ENCODE measurements at regions not wholly inside any gene's neighbourhood (a gene's known extent, or its start where the extent isn't known, plus 50 kb on each side); places are given as distances from the start of the nearest gene placed in this dataset.

GRCh38 chr5:146254223-146254622 lies 50.8 kb downstream of the RBM27 start:
- Histone ChIP-seq H3K36me3 (ENCODE audit: insufficient read depth, low read length) (peaks cover 82% of the 10 kb centered on the region), H3K27me3 (ENCODE audit: insufficient read depth, low read length) (no peaks in the 10 kb centered on the region), H3K4me3 (ENCODE audit: low read length) (no peak overlapping the region), H3K9ac (ENCODE audit: low read depth, low read length) (no peak overlapping the region), H3K4me1 (ENCODE audit: insufficient read depth, low read length) (no peaks in the 10 kb centered on the region), H3K27ac (ENCODE audit: low read depth, low read length) (no peak overlapping the region), H3K9me3 (ENCODE audit: insufficient read depth, low read depth, low read length) (no peaks in the 10 kb centered on the region)
- WGBS: 83% methylated on average over 1 of the region's 1 CpG

- H3K27ac ChIP-seq (ENCODE audit: low read depth, low read length): no peak overlapping the region
Observed at GRCh38 chr5:146273109-146273508, 65.5 kb upstream of the POU4F3 start.

GRCh38 chr5:146283344-146283761 lies 55.3 kb upstream of the POU4F3 start:
- H3K4me1 ChIP-seq (ENCODE audit: insufficient read depth, low read length): no peaks in the 10 kb centered on the region
- no peak overlapping the region for H3K4me3 ChIP-seq (ENCODE audit: low read length)
- H3K9me3 ChIP-seq (ENCODE audit: insufficient read depth, low read depth, low read length): no peaks in the 10 kb centered on the region
- no peak overlapping the region for H3K27ac ChIP-seq (ENCODE audit: low read depth, low read length)
- no peaks in the 10 kb centered on the region for H3K27me3 ChIP-seq (ENCODE audit: insufficient read depth, low read length)
- WGBS: 96% methylated on average over 4 of the region's 4 CpGs
- no peak overlapping the region for H3K9ac ChIP-seq (ENCODE audit: low read depth, low read length)
- peaks cover 96% of the 10 kb centered on the region for H3K36me3 ChIP-seq (ENCODE audit: insufficient read depth, low read length)

More at GRCh38 chr5:146273109-146273508, 65.5 kb upstream of the POU4F3 start:
- Histone ChIP-seq H3K9ac (ENCODE audit: low read depth, low read length) (no peak overlapping the region), H3K36me3 (ENCODE audit: insufficient read depth, low read length) (peaks cover 95% of the 10 kb centered on the region), H3K27me3 (ENCODE audit: insufficient read depth, low read length) (no peaks in the 10 kb centered on the region), H3K4me3 (ENCODE audit: low read length) (no peak overlapping the region), H3K9me3 (ENCODE audit: insufficient read depth, low read depth, low read length) (no peaks in the 10 kb centered on the region), H3K4me1 (ENCODE audit: insufficient read depth, low read length) (no peaks in the 10 kb centered on the region)

- Histone ChIP-seq H3K4me1 (ENCODE audit: insufficient read depth, low read length) (no peaks in the 10 kb centered on the region), H3K27ac (ENCODE audit: low read depth, low read length) (no peak overlapping the region)
- WGBS: 96% methylated on average over 1 of the region's 1 CpG
Observed at GRCh38 chr5:146284016-146284415, 54.6 kb upstream of the POU4F3 start.

More at GRCh38 chr5:146284016-146284415, 54.6 kb upstream of the POU4F3 start:
- Histone ChIP-seq H3K4me3 (ENCODE audit: low read length) (no peak overlapping the region), H3K36me3 (ENCODE audit: insufficient read depth, low read length) (peaks cover 94% of the 10 kb centered on the region), H3K9me3 (ENCODE audit: insufficient read depth, low read depth, low read length) (no peaks in the 10 kb centered on the region), H3K27me3 (ENCODE audit: insufficient read depth, low read length) (no peaks in the 10 kb centered on the region), H3K9ac (ENCODE audit: low read depth, low read length) (no peak overlapping the region)

Measured in HUES64 (cell line).